ENCODE measurements at regions not wholly inside any gene's neighbourhood (a gene's known extent, or its start where the extent isn't known, plus 50 kb on each side); places are given as distances from the start of the nearest gene placed in this dataset.

DNA sequence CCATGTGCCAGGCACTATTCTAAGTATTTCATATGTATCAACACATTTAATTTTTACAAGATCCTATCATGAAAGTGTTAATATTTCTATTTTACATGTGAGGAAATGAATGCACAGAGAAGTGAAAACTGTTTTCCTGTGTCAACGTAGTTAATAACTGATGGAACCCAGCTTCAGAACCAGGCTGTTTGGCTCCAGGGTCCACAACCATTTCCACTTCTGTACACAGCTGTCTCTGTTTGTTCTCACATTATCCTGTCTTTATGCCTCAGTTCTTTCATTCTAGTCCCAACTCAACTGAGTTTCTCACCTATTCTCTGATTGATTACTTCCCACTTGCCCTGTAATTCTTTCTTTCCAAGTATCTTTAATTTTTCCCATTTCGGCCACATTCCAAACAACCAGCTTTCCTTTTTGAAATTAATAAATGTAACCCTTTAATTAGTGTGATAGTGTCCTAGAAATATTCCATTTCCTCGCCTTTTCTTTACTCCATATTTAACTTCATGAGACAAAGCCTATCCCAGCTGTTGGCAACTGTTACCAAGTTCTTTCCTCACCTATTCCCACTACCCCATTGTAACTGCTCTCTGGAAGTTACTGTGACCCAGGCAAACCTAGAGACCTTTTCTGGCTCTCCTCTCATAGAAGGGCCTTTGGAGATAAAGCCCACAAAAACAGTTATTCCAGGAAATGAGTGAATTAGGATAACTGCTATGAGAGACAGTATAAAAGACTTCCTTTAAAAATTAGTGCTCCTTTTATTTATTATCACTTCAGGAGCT, 218.7 kb downstream of the RASSF9 start:
- Histone ChIP-seq H3K36me3 (ENCODE audit: control insufficient read depth, insufficient read depth, low read length) (no peaks in the 10 kb centered on the region), H3K27ac (ENCODE audit: insufficient read depth, low read length, poor library complexity, severe bottlenecking) (no peak overlapping the region), H3K9me3 (ENCODE audit: control insufficient read depth in 2 of 2, low read length in 2 of 2) (no peaks in the 10 kb centered on the region), H3K4me3 (ENCODE audit: low read depth, low read length) (no peak overlapping the region), H3K4me1 (ENCODE audit: control insufficient read depth, insufficient read depth, low read length, poor library complexity, severe bottlenecking) (no peaks in the 10 kb centered on the region), H3K27me3 (ENCODE audit: control insufficient read depth, insufficient read depth, low read length) (no peaks in the 10 kb centered on the region)
- Mint-ChIP-seq H3K4me1 (peaks cover 0 to 6% (median 0%) of the 10 kb centered on the region in 4 donors), H3K27ac (no peak overlapping the region), H3K9me3 (peaks cover 0 to 13% (median 5%) of the 10 kb centered on the region in 7 donors), H3K4me3 (no peak overlapping the region), H3K36me3 (no peaks in the 10 kb centered on the region), H3K27me3 (no peaks in the 10 kb centered on the region)
- ATAC-seq (ENCODE audit: low read depth in 2 of 2), result no peak
- no peak for DNase-seq

DNA sequence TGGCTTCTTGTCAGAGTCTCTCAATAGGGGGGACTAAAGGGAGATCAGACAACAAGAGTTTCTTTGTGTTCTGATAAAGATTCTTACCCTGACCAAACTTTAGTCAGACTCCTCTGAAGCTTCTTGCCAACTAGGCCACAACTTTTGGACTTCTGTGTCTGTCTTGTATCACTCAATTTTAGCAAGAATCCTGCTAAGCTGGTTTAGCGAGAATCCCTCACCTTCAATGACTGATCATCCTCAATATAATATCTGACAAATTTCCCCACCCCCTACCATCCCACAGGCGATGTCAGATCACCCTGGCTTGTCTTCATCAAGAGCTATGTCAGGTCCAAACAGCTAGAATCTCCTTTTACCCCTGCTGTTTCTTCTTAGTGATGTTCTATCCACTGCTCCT, 215.2 kb downstream of the RASSF9 start:
- no peaks in the 10 kb centered on the region for H3K27me3 ChIP-seq (ENCODE audit: control insufficient read depth, insufficient read depth, low read length)
- no peaks in the 10 kb centered on the region for H3K4me1 ChIP-seq (ENCODE audit: control insufficient read depth, insufficient read depth, low read length, poor library complexity, severe bottlenecking)
- no peaks in the 10 kb centered on the region for H3K9me3 ChIP-seq (ENCODE audit: control insufficient read depth in 2 of 2, low read length in 2 of 2)
- Mint-ChIP-seq H3K9me3 (peaks cover 0 to 13% (median 3%) of the 10 kb centered on the region in 7 donors), H3K36me3 (no peaks in the 10 kb centered on the region), H3K4me1 (no peaks in the 10 kb centered on the region), H3K4me3 (no peak overlapping the region), H3K27ac (no peak overlapping the region), H3K27me3 (no peaks in the 10 kb centered on the region)
- H3K27ac ChIP-seq (ENCODE audit: insufficient read depth, low read length, poor library complexity, severe bottlenecking), result no peak overlapping the region
- H3K36me3 ChIP-seq (ENCODE audit: control insufficient read depth, insufficient read depth, low read length), result no peaks in the 10 kb centered on the region
- ATAC-seq (ENCODE audit: low read depth in 2 of 2) (no peak), DNase-seq (no peak)
- no peak overlapping the region for H3K4me3 ChIP-seq (ENCODE audit: low read depth, low read length)

DNA sequence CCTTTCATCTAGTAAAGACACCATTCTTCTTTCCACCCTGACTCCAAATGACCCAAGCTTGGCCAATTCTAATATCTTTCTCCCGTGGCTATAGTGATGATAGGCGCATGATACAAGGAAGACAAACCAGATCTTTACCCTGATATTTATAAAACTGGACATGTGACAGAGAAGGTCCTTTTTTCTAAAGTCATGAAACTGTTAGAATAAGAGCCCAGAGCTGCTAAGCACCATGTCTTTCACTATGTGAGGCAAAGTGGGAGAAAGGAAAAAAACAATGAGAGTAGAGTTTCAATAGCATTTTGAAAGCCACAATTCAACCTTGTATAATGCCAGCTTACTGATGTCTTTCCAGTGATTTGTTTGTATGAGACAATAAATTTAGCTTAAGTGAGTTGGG, 212.4 kb downstream of the RASSF9 start:
- no peaks in the 10 kb centered on the region for H3K4me1 Mint-ChIP-seq
- Histone ChIP-seq H3K36me3 (ENCODE audit: control insufficient read depth, insufficient read depth, low read length) (no peaks in the 10 kb centered on the region), H3K27me3 (ENCODE audit: control insufficient read depth, insufficient read depth, low read length) (no peaks in the 10 kb centered on the region), H3K4me3 (ENCODE audit: low read depth, low read length) (no peak overlapping the region), H3K9me3 (ENCODE audit: control insufficient read depth in 2 of 2, low read length in 2 of 2) (no peaks in the 10 kb centered on the region), H3K4me1 (ENCODE audit: control insufficient read depth, insufficient read depth, low read length, poor library complexity, severe bottlenecking) (no peaks in the 10 kb centered on the region), H3K27ac (ENCODE audit: insufficient read depth, low read length, poor library complexity, severe bottlenecking) (no peak overlapping the region)
- H3K9me3 Mint-ChIP-seq, result peaks cover 0 to 13% (median 5%) of the 10 kb centered on the region in 7 donors
- H3K27me3 Mint-ChIP-seq, result no peaks in the 10 kb centered on the region
- no peak for DNase-seq
- ATAC-seq (ENCODE audit: low read depth in 2 of 2), result no peak
- no peak overlapping the region for H3K4me3 Mint-ChIP-seq
- no peaks in the 10 kb centered on the region for H3K36me3 Mint-ChIP-seq
- H3K27ac Mint-ChIP-seq, result no peak overlapping the region

DNA sequence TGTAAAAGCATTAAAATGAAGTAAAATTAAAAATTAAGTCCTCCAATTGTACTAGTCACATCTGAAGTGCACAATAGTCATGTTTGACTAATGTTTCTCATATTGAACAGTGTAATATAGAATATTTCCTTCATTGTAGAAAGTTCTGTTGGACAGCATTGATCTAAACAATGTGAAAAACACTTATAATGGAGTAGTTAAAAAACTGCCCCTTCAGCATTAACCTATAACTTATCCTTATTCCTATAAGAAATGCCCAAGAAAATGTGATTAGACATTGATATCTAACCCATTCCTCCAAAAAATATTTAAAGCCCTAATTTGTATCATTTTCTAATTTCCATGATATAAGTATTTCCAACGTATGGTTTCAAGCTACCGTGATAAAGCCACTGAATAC, 210.7 kb downstream of the RASSF9 start:
- H3K27ac Mint-ChIP-seq, result no peak overlapping the region
- no peak for ATAC-seq (ENCODE audit: low read depth in 2 of 2)

DNA sequence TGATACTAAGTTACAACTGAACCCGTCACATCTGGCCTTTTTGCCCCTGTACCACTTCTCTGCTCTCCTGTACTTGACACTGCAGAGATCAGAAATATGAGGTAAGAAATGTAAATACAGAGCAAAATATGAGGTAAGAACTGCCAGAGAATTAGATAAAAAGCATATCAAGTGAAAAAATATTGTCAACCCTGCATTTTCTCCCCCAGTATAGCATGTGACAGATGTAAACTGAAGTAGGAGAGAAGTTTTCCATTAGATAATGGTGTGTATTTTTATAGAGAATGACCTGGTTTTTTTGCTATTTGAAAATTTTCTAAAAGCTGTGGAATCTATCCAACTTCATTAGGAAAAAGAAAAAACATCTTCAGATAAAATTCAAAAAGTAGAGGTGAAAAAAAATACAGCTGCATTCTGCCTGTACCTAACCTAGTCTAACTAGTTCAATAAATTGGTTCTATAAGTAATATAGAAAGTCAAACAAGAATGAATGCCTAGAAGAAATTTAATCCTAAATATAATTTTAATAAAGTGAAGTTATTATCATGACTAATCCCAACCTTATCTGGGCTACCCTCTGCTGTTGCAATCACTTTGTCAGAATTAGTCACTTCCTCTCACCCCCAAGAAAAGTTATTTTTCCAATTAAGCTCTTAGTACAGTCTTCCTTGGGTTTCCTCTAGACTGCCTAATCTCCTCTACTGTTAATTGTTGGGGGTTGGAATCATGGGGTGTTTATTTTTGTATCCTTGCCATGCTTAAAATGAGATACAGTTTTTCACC, 210.0 kb downstream of the RASSF9 start:
- Mint-ChIP-seq H3K27ac (no peak overlapping the region), H3K9me3 (peaks cover 0 to 13% (median 5%) of the 10 kb centered on the region in 7 donors), H3K36me3 (no peaks in the 10 kb centered on the region), H3K27me3 (no peaks in the 10 kb centered on the region), H3K4me3 (no peak overlapping the region), H3K4me1 (no peaks in the 10 kb centered on the region)
- DNase-seq (no peak), ATAC-seq (ENCODE audit: low read depth in 2 of 2) (no peak)
- no peak overlapping the region for H3K27ac ChIP-seq (ENCODE audit: insufficient read depth, low read length, poor library complexity, severe bottlenecking)
- no peak overlapping the region for H3K4me3 ChIP-seq (ENCODE audit: low read depth, low read length)
- H3K27me3 ChIP-seq (ENCODE audit: control insufficient read depth, insufficient read depth, low read length), result no peaks in the 10 kb centered on the region
- no peaks in the 10 kb centered on the region for H3K4me1 ChIP-seq (ENCODE audit: control insufficient read depth, insufficient read depth, low read length, poor library complexity, severe bottlenecking)
- no peaks in the 10 kb centered on the region for H3K9me3 ChIP-seq (ENCODE audit: control insufficient read depth in 2 of 2, low read length in 2 of 2)
- H3K36me3 ChIP-seq (ENCODE audit: control insufficient read depth, insufficient read depth, low read length), result no peaks in the 10 kb centered on the region

More for the DNA sequence above, 210.7 kb downstream of the RASSF9 start:
- no peaks in the 10 kb centered on the region for H3K27me3 Mint-ChIP-seq
- no peaks in the 10 kb centered on the region for H3K9me3 ChIP-seq (ENCODE audit: control insufficient read depth in 2 of 2, low read length in 2 of 2)
- no peak for DNase-seq
- H3K4me1 Mint-ChIP-seq, result no peaks in the 10 kb centered on the region
- no peaks in the 10 kb centered on the region for H3K36me3 ChIP-seq (ENCODE audit: control insufficient read depth, insufficient read depth, low read length)
- no peaks in the 10 kb centered on the region for H3K27me3 ChIP-seq (ENCODE audit: control insufficient read depth, insufficient read depth, low read length)
- no peak overlapping the region for H3K27ac ChIP-seq (ENCODE audit: insufficient read depth, low read length, poor library complexity, severe bottlenecking)
- H3K4me3 ChIP-seq (ENCODE audit: low read depth, low read length), result no peak overlapping the region
- no peaks in the 10 kb centered on the region for H3K4me1 ChIP-seq (ENCODE audit: control insufficient read depth, insufficient read depth, low read length, poor library complexity, severe bottlenecking)
- H3K36me3 Mint-ChIP-seq, result no peaks in the 10 kb centered on the region
- H3K9me3 Mint-ChIP-seq, result peaks cover 0 to 13% (median 5%) of the 10 kb centered on the region in 7 donors
- H3K4me3 Mint-ChIP-seq, result no peak overlapping the region

DNA sequence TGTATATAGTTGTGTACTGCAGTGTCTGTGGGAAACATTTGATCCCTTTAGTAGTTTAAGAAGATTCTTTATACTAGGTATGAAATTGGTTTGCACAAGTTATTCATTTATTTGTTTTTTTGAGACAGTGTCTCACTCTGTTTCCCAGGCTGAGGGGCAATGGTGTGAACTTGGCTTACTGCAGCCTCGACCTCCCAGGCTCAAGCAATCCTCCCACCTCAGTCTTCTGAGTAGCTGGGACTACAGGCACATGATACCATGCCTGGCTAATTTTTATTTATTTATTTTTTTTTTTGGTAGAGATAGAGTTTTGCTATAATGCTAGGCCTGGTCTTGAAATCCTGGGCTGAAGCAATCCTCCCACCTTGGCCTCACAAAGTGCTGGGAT, 209.4 kb downstream of the RASSF9 start:
- Histone ChIP-seq H3K27me3 (ENCODE audit: control insufficient read depth, insufficient read depth, low read length) (no peaks in the 10 kb centered on the region), H3K27ac (ENCODE audit: insufficient read depth, low read length, poor library complexity, severe bottlenecking) (no peak overlapping the region), H3K4me1 (ENCODE audit: control insufficient read depth, insufficient read depth, low read length, poor library complexity, severe bottlenecking) (no peaks in the 10 kb centered on the region), H3K9me3 (ENCODE audit: control insufficient read depth in 2 of 2, low read length in 2 of 2) (no peaks in the 10 kb centered on the region), H3K36me3 (ENCODE audit: control insufficient read depth, insufficient read depth, low read length) (no peaks in the 10 kb centered on the region), H3K4me3 (ENCODE audit: low read depth, low read length) (no peak overlapping the region)
- H3K4me1 Mint-ChIP-seq, result no peaks in the 10 kb centered on the region
- peaks cover 0 to 13% (median 2%) of the 10 kb centered on the region in 7 donors for H3K9me3 Mint-ChIP-seq
- ATAC-seq (ENCODE audit: low read depth in 2 of 2), result no peak
- no peak overlapping the region for H3K27ac Mint-ChIP-seq
- H3K4me3 Mint-ChIP-seq, result no peak overlapping the region
- no peak for DNase-seq
- no peaks in the 10 kb centered on the region for H3K27me3 Mint-ChIP-seq
- no peaks in the 10 kb centered on the region for H3K36me3 Mint-ChIP-seq

DNA sequence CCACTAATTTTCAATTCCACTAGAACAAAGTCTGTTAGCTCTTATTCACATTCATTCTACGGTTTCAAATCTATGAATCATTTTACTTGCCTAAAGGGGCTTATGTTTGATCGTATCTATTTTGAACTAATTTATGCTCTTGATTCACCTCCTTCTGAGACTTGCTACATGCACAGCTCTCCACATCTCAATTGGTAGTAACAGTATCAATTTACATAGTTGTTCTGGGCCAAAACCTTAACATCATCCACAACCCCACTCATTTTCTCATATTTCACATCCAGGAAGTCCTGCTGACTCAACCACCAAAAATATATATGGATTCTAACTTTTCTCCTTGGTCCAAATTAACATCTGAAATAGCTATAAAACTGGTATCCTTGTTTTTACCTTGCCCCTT, 208.6 kb downstream of the RASSF9 start:
- Histone ChIP-seq H3K4me3 (ENCODE audit: low read depth, low read length) (no peak overlapping the region), H3K27ac (ENCODE audit: insufficient read depth, low read length, poor library complexity, severe bottlenecking) (no peak overlapping the region), H3K4me1 (ENCODE audit: control insufficient read depth, insufficient read depth, low read length, poor library complexity, severe bottlenecking) (no peaks in the 10 kb centered on the region), H3K9me3 (ENCODE audit: control insufficient read depth in 2 of 2, low read length in 2 of 2) (no peaks in the 10 kb centered on the region), H3K27me3 (ENCODE audit: control insufficient read depth, insufficient read depth, low read length) (no peaks in the 10 kb centered on the region), H3K36me3 (ENCODE audit: control insufficient read depth, insufficient read depth, low read length) (no peaks in the 10 kb centered on the region)
- no peak overlapping the region for H3K27ac Mint-ChIP-seq
- no peak for DNase-seq
- ATAC-seq (ENCODE audit: low read depth in 2 of 2), result no peak
- H3K4me1 Mint-ChIP-seq, result no peaks in the 10 kb centered on the region
- no peaks in the 10 kb centered on the region for H3K27me3 Mint-ChIP-seq
- peaks cover 0 to 13% (median 2%) of the 10 kb centered on the region in 7 donors for H3K9me3 Mint-ChIP-seq
- H3K4me3 Mint-ChIP-seq, result no peak overlapping the region
- no peaks in the 10 kb centered on the region for H3K36me3 Mint-ChIP-seq
